GM12873 (cell line): ENCODE measurements at regions not wholly inside any gene's neighbourhood (a gene's known extent, or its start where the extent isn't known, plus 50 kb on each side); places are given as distances from the start of the nearest gene placed in this dataset.

ENCODE experiments used
- CTCF ChIP-seq: IDR thresholded peaks from 2 replicates; pipeline ENCODE4 v1.5.1; 2012; ENCODE audit warnings: low read depth, mild to moderate bottlenecking, moderate library complexity, low read length, control low read depth; ENCODE audit not compliant: insufficient read depth; ENCODE audit errors: missing control alignments

GRCh38 chr12:3944620-3945019 lies 71.4 kb upstream of the PARP11 start:
- TF ChIP-seq CTCF = no peak

GRCh38 chr12:3938042-3938544 lies 64.9 kb upstream of the PARP11 start:
- TF ChIP-seq CTCF = no peak

- no peak for TF ChIP-seq CTCF
Observed at GRCh38 chr12:3935078-3935477, 61.9 kb upstream of the PARP11 start.

GRCh38 chr12:3933819-3934192 lies 60.6 kb upstream of the PARP11 start:
- TF ChIP-seq CTCF = no peak

- no peak for TF ChIP-seq CTCF
Observed at GRCh38 chr12:3933074-3933818, 60.0 kb upstream of the PARP11 start.

- no peak for TF ChIP-seq CTCF
Observed at GRCh38 chr12:3931776-3932175, 58.6 kb upstream of the PARP11 start.

- no peak for TF ChIP-seq CTCF
Observed at GRCh38 chr12:3931206-3931605, 58.0 kb upstream of the PARP11 start.
